SK-N-SH (cell line): ENCODE measurements at regions not wholly inside any gene's neighbourhood (a gene's known extent, or its start where the extent isn't known, plus 50 kb on each side); places are given as distances from the start of the nearest gene placed in this dataset.

Experiments used
- CTCF ChIP-seq: fragments of 200-600 bp; sonication (generic); IDR thresholded peaks from 2 replicates; pipeline ENCODE4 v1.6.1; 2017; ENCODE audit warnings: antibody characterized with exemption, mild to moderate bottlenecking, moderate library complexity
- EP300 ChIP-seq, 2 experiments: IDR thresholded peaks; 2 replicates each; pipeline versions ENCODE4 v1.4.0 to v1.6.1; 2012; ENCODE audit warnings: borderline replicate concordance in 1 of 2, low read depth in 1 of 2, low read length in 1 of 2
- EZH2phosphoT487 ChIP-seq: fragments of 200-600 bp; sonication (generic); IDR thresholded peaks from 2 replicates; pipeline ENCODE4 v1.6.1; 2017; ENCODE audit warnings: low read depth, mixed run types, mild to moderate bottlenecking, antibody characterized with exemption, moderate library complexity, borderline replicate concordance
- FOXM1 ChIP-seq: IDR thresholded peaks from 2 replicates; pipeline ENCODE4 v1.4.0; 2012; ENCODE audit warnings: low read depth, mild to moderate bottlenecking
- MAX ChIP-seq: IDR thresholded peaks from 2 replicates; pipeline ENCODE4 v1.4.0; 2012; ENCODE audit warnings: low read depth
- POLR2AphosphoS5 ChIP-seq: IDR thresholded peaks from 2 replicates; pipeline ENCODE4 v1.6.1; 2012; ENCODE audit warnings: low read depth, low read length
- SIN3A ChIP-seq: IDR thresholded peaks from 2 replicates; pipeline ENCODE4 v1.6.1; 2012; ENCODE audit warnings: low read depth, mild to moderate bottlenecking, low read length, moderate library complexity, borderline replicate concordance
- SMC3 ChIP-seq: IDR thresholded peaks from 2 replicates; pipeline ENCODE4 v1.6.1; 2012; ENCODE audit warnings: low read depth, low read length, improper control_type of control experiment
- TEAD4 ChIP-seq: IDR thresholded peaks from 2 replicates; pipeline ENCODE4 v1.4.0; 2012; ENCODE audit warnings: mild to moderate bottlenecking, borderline replicate concordance; ENCODE audit not compliant: insufficient read depth
- YY1 ChIP-seq: IDR thresholded peaks from 2 replicates; pipeline ENCODE4 v1.4.0; 2012; ENCODE audit warnings: low read depth, mild to moderate bottlenecking
- ZBTB33 ChIP-seq: IDR thresholded peaks from 2 replicates; pipeline ENCODE4 v1.4.0; 2012; ENCODE audit warnings: low read depth, borderline replicate concordance

- TF ChIP-seq CTCF (no peak), ZBTB33 (no peak), MAX (no peak), POLR2AphosphoS5 (no peak), YY1 (no peak), TEAD4 (no peak), EZH2phosphoT487 (no peak), FOXM1 (no peak), SIN3A (no peak), EP300 (IDR thresholded peaks at IDR 0.05; ENCODE audit: borderline replicate concordance in 1 of 2, low read depth in 1 of 2, low read length in 1 of 2) (no peak), SMC3 (no peak)
Measured at GRCh38 chr10:44749151-44749550, 162.0 kb upstream of the TMEM72 start.
